Liver (tissue), 8 donors: ENCODE measurements at regions not wholly inside any gene's neighbourhood (a gene's known extent, or its start where the extent isn't known, plus 50 kb on each side); places are given as distances from the start of the nearest gene placed in this dataset.

Source experiments
- DNase-seq: peaks from one replicate; pipeline ENCODE4 v3.0.0-alpha.2; 2017; ENCODE audit warnings: low spot score
- H3K27ac ChIP-seq, 2 donors: one replicate each; pipeline ENCODE4 v1.7.0; 2013; ENCODE audit warnings: inconsistent platforms in 2 of 2, low read length in 2 of 2, control low read depth in 1 of 2, low read depth in 1 of 2, mild to moderate bottlenecking in 1 of 2
- H3K27me3 ChIP-seq, 4 donors: one replicate each; pipeline versions ENCODE4 v1.6.1 to v1.7.0; 2013; ENCODE audit warnings: low read length in 3 of 4, inconsistent platforms in 1 of 4, mild to moderate bottlenecking in 1 of 4, moderate library complexity in 1 of 4; ENCODE audit not compliant: control insufficient read depth in 4 of 4, insufficient read depth in 4 of 4
- H3K36me3 ChIP-seq, 4 donors: one replicate each; pipeline versions ENCODE4 v1.6.1 to v1.7.0; 2013; ENCODE audit warnings: low read length in 3 of 4, mild to moderate bottlenecking in 3 of 4, low read depth in 1 of 4, moderate library complexity in 1 of 4; ENCODE audit not compliant: control insufficient read depth in 4 of 4, insufficient read depth in 3 of 4
- H3K4me1 ChIP-seq, 4 donors: one replicate each; pipeline versions ENCODE4 v1.6.1 to v1.7.0; 2013; ENCODE audit warnings: low read length in 3 of 4, mild to moderate bottlenecking in 3 of 4, moderate library complexity in 1 of 4; ENCODE audit not compliant: control insufficient read depth in 4 of 4, insufficient read depth in 4 of 4
- H3K4me3 ChIP-seq, 3 donors: one replicate each; pipeline versions ENCODE4 v1.6.1 to v1.7.0; 2013; ENCODE audit warnings: low read length in 3 of 3, control low read depth in 1 of 3, low read depth in 1 of 3, mild to moderate bottlenecking in 1 of 3
- H3K9ac ChIP-seq, 2 donors: one replicate each; pipeline ENCODE4 v1.7.0; 2013; ENCODE audit warnings: low read length in 2 of 2, mild to moderate bottlenecking in 2 of 2, moderate library complexity in 2 of 2, control low read depth in 1 of 2, low read depth in 1 of 2
- H3K9me3 ChIP-seq, 4 donors: one replicate each; pipeline versions ENCODE4 v1.6.1 to v1.7.0; 2013; ENCODE audit warnings: low read length in 3 of 4; ENCODE audit not compliant: control insufficient read depth in 4 of 4
- ATF3 ChIP-seq: IDR thresholded peaks from 2 replicates; pipeline ENCODE4 v1.6.1; 2016; ENCODE audit warnings: antibody characterized with exemption
- EGR1 ChIP-seq, 2 donors: IDR thresholded peaks; 2 replicates each; pipeline ENCODE4 v1.6.1; 2016 to 2018; ENCODE audit warnings: antibody characterized with exemption in 2 of 2, low read depth in 2 of 2
- FOXA1 ChIP-seq: IDR thresholded peaks from 2 replicates; pipeline ENCODE4 v1.6.1; 2016; ENCODE audit warnings: antibody characterized with exemption
- FOXA2 ChIP-seq: IDR thresholded peaks from 2 replicates; pipeline ENCODE4 v1.6.1; 2016; ENCODE audit warnings: antibody characterized with exemption
- GABPA ChIP-seq, 2 donors: IDR thresholded peaks in 1 of 2; conservative IDR thresholded peaks in 1 of 2; 2 replicates each; pipeline ENCODE4 v1.6.1; 2016; ENCODE audit warnings: antibody characterized with exemption in 2 of 2, mild to moderate bottlenecking in 1 of 2, moderate library complexity in 1 of 2
- HNF4G ChIP-seq: IDR thresholded peaks from 2 replicates; pipeline ENCODE4 v1.6.1; 2016; ENCODE audit warnings: antibody characterized with exemption
- RAD21 ChIP-seq, 2 donors: IDR thresholded peaks; 2 replicates each; pipeline ENCODE4 v1.6.1; 2016; ENCODE audit warnings: antibody characterized with exemption in 2 of 2, mild to moderate bottlenecking in 2 of 2
- RXRA ChIP-seq, 2 donors: IDR thresholded peaks; 2 replicates each; pipeline ENCODE4 v1.6.1; 2017 to 2018; ENCODE audit warnings: antibody characterized with exemption in 2 of 2, mild to moderate bottlenecking in 1 of 2
- SP1 ChIP-seq: IDR thresholded peaks from 2 replicates; pipeline ENCODE4 v1.6.1; 2018; ENCODE audit warnings: antibody characterized with exemption, mild to moderate bottlenecking
- TAF1 ChIP-seq: conservative IDR thresholded peaks from 2 replicates; pipeline ENCODE4 v1.6.1; 2016; ENCODE audit warnings: antibody characterized with exemption, mild to moderate bottlenecking
- YY1 ChIP-seq: IDR thresholded peaks from 2 replicates; pipeline ENCODE4 v1.6.1; 2016; ENCODE audit warnings: antibody characterized with exemption, mild to moderate bottlenecking
- WGBS: extraction: QIAGEN DNeasy Blood & Tissue Kit; methylation state at CpG from one replicate; pipeline ENCODE4 v1.1.7; 2013; 5-methylcytosine and 5-hydroxymethylcytosine counted together
- TF ChIP-seq, protein P1 (sequence below): fragments of 150-350 bp; IDR thresholded peaks from 2 replicates; pipeline ENCODE4 v1.5.1; 2017; ENCODE audit warnings: improper control_type of control experiment, low read depth, low read length; ENCODE audit not compliant: missing input control
- donor health status: healthy.
- donor health status: healthy.
- donor health status: healthy.
- donor health status: healthy.
- donor health status: healthy.

DNA sequence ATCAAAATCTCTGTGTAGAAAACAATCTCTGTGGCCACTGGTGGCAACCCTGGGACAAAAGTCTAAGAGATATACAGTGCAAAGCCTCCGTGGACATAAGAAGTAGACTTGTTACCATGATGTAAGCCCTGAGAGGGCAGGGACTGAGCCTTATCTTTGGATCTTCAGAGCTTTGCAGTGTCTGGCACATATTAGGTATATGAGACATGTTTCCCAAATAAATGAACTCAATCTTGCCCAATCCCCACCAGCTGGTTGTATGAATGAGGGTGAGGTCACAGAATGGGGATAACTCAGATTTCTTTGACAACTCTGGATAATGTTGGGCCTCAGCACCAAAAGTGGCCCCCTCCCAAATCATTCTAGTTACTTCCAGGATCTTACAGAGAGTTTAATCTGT, 511.4 kb upstream of the DIPK2B start:
- Histone ChIP-seq H3K9ac (no peak overlapping the region), H3K4me1 (no peaks in the 10 kb centered on the region), H3K4me3 (no peak overlapping the region), H3K36me3 (no peaks in the 10 kb centered on the region), H3K9me3 (no peaks in the 10 kb centered on the region), H3K27me3 (no peaks in the 10 kb centered on the region), H3K27ac (no peak overlapping the region)
- TF ChIP-seq SP1 (no peak), RXRA (IDR thresholded peaks at IDR 0.05) (no peak)
- 6% methylated on average over 1 of the region's 1 CpG for WGBS
- no peak for DNase-seq

GRCh38 chrX:45711231-45711630, 510.6 kb upstream of the DIPK2B start:
- Histone ChIP-seq H3K36me3 (no peaks in the 10 kb centered on the region), H3K27ac (no peak overlapping the region), H3K9ac (no peak overlapping the region), H3K9me3 (no peaks in the 10 kb centered on the region), H3K27me3 (peaks cover 0 to 3% (median 0%) of the 10 kb centered on the region in 4 donors), H3K4me3 (no peak overlapping the region), H3K4me1 (no peaks in the 10 kb centered on the region)
- no peak for DNase-seq
- no peak for TF ChIP-seq FOXA2
- TF ChIP-seq HNF4G: no peak
- no peak for TF ChIP-seq GABPA (IDR thresholded peaks at IDR 0.05 in 1 of 2, conservative IDR thresholded peaks at IDR 0.05 in 1 of 2)
- TF ChIP-seq SP1: no peak
- WGBS: 80% methylated on average over 5 of the region's 5 CpGs

- TF ChIP-seq, protein P1, sequence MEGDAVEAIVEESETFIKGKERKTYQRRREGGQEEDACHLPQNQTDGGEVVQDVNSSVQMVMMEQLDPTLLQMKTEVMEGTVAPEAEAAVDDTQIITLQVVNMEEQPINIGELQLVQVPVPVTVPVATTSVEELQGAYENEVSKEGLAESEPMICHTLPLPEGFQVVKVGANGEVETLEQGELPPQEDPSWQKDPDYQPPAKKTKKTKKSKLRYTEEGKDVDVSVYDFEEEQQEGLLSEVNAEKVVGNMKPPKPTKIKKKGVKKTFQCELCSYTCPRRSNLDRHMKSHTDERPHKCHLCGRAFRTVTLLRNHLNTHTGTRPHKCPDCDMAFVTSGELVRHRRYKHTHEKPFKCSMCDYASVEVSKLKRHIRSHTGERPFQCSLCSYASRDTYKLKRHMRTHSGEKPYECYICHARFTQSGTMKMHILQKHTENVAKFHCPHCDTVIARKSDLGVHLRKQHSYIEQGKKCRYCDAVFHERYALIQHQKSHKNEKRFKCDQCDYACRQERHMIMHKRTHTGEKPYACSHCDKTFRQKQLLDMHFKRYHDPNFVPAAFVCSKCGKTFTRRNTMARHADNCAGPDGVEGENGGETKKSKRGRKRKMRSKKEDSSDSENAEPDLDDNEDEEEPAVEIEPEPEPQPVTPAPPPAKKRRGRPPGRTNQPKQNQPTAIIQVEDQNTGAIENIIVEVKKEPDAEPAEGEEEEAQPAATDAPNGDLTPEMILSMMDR: no peak
- TF ChIP-seq RXRA (IDR thresholded peaks at IDR 0.05): no peak
- TF ChIP-seq FOXA2: no peak
- no peak for TF ChIP-seq YY1
- TF ChIP-seq EGR1 (IDR thresholded peaks at IDR 0.05; ENCODE audit: low read depth in 2 of 2): no peak
- TF ChIP-seq ATF3: no peak
- H3K9ac ChIP-seq: no peak overlapping the region
- no peak overlapping the region for H3K4me3 ChIP-seq
- DNase-seq: no peak
- WGBS: 55% methylated on average over 2 of the region's 2 CpGs
- H3K27me3 ChIP-seq: peaks cover 0 to 5% (median 0%) of the 10 kb centered on the region in 4 donors
- no peaks in the 10 kb centered on the region for H3K4me1 ChIP-seq
- no peaks in the 10 kb centered on the region for H3K36me3 ChIP-seq
- H3K9me3 ChIP-seq: no peaks in the 10 kb centered on the region
- H3K27ac ChIP-seq: no peak overlapping the region
Observed at GRCh38 chrX:45710081-45710801, 509.6 kb upstream of the DIPK2B start.

DNA sequence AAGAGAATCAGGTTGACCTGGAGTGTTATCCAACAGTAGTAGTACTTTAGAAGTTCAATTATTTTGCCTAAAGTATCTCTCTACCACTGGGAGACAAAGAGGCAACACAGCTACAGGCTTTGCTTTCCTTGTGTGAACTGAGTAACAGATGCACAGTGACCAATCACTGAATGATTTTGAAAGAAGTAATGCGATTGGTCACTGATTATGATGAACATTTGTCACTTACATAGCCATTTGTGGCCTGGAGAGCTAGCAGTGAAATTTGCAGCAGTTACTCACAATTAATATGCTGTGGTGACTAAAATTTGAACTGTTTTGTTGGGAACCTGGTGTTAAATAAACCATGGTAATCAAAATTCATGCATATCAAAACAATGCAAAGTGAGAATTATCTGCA, 508.7 kb upstream of the DIPK2B start:
- WGBS: 97% methylated on average over 1 of the region's 1 CpG
- TF ChIP-seq HNF4G: no peak
- no peak for TF ChIP-seq TAF1
- no peak for TF ChIP-seq EGR1 (IDR thresholded peaks at IDR 0.05; ENCODE audit: low read depth in 2 of 2)
- TF ChIP-seq RAD21 (IDR thresholded peaks at IDR 0.05): no peak
- no peak for TF ChIP-seq FOXA1
- DNase-seq: no peak
- Histone ChIP-seq H3K4me1 (no peaks in the 10 kb centered on the region), H3K36me3 (no peaks in the 10 kb centered on the region), H3K27ac (no peak overlapping the region), H3K9me3 (no peaks in the 10 kb centered on the region), H3K4me3 (no peak overlapping the region), H3K9ac (no peak overlapping the region), H3K27me3 (peaks cover 0 to 5% (median 0%) of the 10 kb centered on the region in 4 donors)
